ENCODE measurements at regions not wholly inside any gene's neighbourhood (a gene's known extent, or its start where the extent isn't known, plus 50 kb on each side); places are given as distances from the start of the nearest gene placed in this dataset.
"Not testable (repeated sequence)": the region's sequence is repeated elsewhere in the genome, so short reads cannot be mapped to it uniquely, and the experiment has no call there.

- DNase-seq = no peak
Observed at GRCh38 chr1:81187635-81188034, 613.1 kb upstream of the ADGRL2 start.

DNA sequence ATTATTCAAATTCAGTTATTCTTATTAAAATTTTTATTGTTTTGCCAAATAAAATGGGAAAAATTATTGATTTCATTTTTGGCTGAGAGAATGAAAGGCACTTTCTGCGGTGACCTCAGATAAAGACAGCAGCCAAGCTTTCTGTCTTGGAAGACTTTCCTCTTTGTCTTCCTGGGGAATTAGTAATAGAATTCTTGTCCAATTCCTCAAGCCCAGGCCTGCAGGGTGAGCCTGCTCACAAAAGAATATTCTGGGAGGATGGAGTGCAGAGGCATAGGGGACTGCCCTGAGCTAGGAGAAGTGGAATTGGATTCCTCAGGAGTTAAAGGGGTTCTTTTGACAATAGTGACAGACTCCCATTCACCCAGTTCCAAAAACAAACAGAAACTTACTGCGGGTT is 614.5 kb upstream of the ADGRL2 start:
- no peak for DNase-seq

DNA sequence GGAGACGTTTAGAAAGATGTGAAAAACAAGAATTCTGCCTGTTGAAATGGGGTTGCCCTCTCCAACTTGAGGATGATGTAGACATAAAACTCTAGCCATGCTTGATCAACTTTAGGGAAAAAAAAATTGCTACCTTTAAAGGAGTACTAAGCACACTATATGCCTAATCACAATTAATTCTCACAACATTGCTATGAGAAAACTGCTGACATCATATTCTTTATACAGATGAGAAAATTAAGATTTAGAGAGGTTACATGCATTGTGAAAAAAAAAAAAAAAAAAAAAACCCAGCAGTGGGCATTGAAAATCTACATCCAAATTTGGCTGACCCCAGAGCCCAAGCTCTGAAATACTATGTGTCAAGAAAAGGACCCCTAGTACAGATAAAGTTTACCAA is 617.2 kb upstream of the ADGRL2 start:
- DNase-seq = no peak

- no peak for DNase-seq
Observed at GRCh38 chr1:81183051-81183450, 617.7 kb upstream of the ADGRL2 start.

- no peak for DNase-seq
Observed at GRCh38 chr1:81179242-81179641, 621.5 kb upstream of the ADGRL2 start.

GRCh38 chr1:81178431-81179093 is 622.2 kb upstream of the ADGRL2 start:
- DNase-seq = not testable (repeated sequence)

DNA sequence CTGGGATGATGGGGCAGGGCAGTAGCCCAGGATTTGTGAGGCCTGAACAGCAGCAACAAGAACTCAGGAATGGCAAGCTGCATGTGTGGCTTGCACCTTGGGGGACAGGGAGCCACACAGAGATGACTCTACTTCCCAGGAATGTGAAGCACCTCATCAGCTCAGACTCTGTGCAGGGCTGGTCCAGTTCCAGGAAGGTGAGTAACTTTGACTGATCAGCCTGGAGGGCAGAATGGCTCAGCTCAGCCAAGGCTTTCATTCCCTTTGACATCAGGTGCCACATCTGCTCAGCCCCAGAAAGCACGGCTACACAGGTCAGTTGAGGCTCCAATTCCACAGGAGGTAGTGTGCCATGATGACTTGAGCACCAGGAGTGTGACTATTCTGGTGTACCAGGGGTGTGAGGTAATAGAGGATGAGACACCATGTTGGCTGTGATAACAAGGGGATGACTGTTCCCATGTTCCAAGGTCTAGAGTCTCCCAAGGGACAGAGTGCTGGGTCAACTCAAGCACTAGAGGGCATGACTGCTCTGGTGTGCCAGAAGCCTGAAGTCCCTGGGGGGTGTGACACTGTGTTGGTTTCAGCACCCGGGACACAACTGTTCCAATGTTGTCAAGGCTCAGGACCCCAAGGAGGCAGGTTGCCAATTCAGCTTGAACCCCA is 625.8 kb upstream of the ADGRL2 start:
- no peak for DNase-seq

DNA sequence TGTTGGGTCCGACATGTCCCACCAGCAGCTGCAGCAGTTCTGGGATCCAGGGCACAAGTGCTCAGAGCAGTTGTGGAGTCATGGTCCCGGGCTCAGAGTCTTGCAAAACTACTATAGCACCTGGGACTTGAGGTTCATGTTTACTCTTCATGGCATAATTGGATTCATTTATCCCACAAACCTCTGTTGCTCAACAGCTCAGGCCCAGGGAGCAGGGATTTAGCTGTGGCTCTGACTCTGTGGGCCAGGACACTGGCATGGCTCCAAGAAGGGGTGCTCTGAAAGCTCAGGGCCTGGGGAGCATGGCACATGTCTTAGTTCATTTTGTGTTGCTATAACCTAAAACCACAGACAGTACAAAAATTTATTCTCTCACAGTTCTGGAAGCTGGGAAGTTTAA is 626.7 kb upstream of the ADGRL2 start:
- DNase-seq = no peak

DNA sequence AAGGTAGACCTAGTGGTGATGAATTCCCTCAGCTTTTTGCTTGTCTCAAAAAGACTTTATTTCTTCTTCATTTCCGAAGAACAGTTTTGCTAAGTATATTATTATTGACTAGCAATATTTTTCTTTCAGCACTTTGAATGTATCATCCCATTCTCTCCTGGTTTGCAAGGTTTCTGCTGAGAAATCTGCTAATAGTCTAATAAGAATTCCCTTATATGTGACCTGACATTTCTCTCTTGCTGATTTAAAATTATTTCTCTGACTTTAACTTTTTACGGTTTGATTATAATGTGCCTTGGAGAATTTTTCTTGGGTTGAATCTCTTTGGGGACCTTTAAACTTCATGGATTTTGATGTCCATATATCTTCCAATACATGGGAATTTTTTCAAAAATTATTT is 628.3 kb upstream of the ADGRL2 start:
- DNase-seq = no peak

DNA sequence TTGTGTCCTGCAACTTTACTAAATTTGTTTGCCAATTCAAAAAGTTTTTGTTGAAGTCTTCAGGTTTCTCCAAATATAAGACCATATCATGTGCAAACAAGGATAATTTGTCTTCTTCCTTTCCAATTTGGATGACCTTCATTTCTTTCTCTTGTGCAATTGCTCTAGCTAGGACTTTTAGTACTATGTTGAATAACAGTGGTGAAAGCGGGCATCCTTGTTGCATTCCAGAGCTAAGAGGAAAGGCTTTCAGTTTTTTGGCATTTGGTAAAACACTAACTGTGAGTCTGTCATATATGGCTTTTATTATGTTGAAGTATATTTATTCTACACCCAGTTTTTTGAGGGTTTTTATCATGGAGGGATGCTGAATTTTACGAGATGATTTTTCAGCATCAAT is 630.0 kb upstream of the ADGRL2 start:
- DNase-seq = no peak

DNA sequence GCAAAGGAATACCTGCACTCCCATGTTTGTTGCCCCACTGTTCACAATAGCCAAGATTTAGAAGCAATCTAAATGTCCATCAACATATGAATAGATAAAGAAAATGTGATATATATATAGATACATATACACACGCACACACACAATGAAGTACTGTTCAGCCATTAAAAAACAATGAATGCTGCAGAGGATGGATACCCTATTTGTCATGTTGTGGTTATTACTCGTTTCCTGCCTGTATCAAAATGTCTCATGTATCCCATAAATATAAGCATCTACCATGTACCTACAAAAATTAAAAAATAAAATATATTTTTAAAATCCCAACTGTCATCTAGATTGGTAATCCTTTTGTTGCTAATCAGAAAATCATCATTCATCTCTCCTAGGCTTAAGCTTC is 634.8 kb upstream of the ADGRL2 start:
- no peak for DNase-seq

DNA sequence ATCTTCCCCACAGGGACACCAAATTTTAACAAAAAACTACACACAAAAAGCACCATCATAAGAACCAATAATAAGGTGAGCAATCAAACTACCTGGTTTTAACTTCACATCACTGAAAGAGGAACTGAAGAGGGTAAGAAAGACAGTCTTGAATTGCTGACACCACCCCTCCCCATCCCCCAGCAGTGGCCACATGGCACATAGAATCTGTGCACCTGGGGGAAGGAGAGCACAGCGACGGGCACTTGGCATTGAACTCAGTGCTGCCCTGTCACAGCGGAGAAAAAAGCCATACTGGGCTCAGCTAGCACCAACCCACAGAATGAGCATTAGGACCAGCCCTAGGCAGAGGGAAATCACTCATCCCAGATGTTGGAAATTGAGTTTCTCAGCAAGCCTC is 640.0 kb upstream of the ADGRL2 start:
- DNase-seq = no peak

DNA sequence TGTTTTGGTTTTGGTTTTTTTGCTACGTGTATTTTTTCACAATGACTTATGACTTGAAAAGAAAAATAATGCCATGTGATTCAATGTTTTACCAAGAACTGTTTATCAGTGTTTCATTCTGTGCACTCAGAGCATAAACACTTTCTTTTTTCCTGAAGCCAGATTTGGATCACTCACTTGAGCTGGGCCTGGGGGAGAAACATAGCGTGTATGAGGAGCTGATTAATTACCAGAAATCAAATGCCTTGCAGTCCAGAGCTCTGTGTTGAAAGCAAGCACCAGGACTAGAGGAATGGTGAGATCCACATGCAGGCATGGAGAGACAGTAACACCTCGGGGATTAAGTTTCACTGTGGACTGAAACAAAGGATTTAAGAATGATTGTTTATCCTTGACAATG is 642.1 kb upstream of the ADGRL2 start:
- no peak for DNase-seq

GRCh38 chr1:81157686-81158085 is 643.0 kb upstream of the ADGRL2 start:
- DNase-seq = no peak

DNA sequence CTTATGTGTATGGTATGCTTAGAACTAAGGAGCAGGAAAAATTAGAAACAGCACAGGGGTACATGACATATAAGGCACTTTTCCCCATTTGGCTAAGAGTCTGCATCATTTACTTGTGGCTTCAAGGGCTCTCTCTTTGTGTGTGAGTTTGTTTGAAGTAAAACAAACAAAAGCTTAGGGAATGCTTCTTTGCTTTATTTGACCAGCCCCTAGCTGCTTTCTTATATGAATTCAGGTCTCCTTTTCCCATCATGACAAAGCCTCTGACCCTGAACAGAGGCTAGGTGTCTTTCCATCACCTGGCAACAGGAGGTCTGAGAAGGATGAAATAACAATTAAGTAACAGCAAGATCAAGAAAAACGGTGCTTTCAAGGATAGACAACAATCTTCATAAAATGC is 643.8 kb upstream of the ADGRL2 start:
- DNase-seq = no peak

DNA sequence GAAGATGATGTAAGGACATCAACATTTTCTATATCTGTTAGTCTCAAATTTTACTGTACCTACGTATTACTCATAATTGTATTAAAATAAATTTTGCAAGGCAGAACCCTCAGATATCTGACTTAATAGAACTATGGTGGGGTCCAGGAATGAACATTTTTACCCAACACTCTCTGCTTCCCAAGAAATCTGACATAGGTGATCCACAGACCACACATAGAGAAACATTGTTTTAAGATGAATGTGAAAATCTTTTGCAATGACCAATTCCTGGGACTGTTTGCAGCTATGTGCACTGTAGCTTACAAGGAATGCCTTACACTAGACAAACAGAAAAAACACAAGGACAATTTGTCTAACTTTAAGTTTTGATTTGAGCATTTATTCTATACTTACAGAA is 645.6 kb upstream of the ADGRL2 start:
- DNase-seq = no peak

GRCh38 chr1:81151206-81151605 is 649.5 kb upstream of the ADGRL2 start:
- DNase-seq = no peak

DNA sequence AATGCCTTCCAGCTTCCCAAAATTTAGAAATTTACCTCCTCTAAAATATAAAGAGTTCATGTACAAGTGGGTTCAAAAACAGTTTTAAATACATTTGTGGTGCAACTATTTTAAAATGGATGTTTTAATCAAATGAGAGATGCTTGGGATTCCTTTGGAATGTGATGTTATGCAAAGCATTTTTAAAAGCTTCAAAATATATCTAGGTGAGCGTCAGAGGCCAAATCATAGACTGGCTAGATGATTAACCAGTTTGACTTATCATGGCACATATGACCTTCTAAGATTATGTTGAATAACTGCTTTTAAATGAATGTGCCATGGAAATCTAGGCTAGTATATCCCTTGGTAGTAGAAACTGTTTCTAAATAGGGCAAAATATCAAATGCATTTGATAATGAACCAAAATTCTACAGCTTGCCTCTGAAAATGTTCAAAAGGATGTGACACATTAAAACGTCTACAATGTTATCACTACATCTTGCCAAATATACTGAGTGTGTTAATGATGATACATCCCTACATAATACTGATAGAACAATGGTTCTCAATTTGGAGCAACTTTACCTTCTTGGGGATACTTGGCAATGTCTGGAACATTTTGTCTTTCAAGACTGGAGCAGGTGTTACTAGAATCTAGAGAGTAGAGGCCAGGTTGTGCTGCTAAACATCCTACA is 650.9 kb upstream of the ADGRL2 start:
- DNase-seq = no peak

- DNase-seq = no peak
Observed at GRCh38 chr1:81144240-81144825, 656.4 kb upstream of the ADGRL2 start.

DNA sequence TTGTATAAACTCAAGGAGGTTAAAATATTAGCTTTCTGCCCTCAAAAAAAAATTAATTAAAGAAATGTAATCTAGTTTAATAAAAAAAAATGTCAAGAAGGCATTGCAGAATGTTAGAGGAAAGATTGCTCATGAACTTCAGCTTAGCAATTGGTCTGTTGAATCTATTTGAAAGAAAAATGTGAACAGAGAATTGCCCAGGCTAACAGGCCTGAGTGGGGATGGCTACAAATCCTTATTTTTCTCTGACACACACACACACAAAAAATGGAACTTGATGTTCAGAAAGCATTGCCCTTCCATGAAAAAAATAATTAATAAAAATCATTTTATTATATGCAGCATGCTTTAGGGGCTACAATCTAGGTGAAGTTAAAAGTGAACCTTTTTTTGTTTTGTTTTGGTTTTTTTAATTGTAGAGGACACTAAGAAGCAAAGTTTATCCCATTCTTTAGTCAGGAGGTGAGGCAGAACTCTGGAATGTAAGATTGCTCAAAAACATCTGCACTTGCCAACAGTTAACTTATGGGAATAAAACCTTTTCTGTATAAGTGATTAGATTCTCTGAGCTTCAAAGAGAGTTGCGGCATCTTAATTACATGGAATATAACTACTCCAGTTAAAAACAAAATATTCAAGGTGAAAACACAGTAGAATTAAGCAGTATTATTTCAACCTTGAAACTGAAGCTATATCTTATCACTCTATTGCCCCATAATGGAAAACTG is 658.5 kb upstream of the ADGRL2 start:
- DNase-seq = no peak

GRCh38 chr1:81135524-81135923 is 665.2 kb upstream of the ADGRL2 start:
- DNase-seq = no peak

DNA sequence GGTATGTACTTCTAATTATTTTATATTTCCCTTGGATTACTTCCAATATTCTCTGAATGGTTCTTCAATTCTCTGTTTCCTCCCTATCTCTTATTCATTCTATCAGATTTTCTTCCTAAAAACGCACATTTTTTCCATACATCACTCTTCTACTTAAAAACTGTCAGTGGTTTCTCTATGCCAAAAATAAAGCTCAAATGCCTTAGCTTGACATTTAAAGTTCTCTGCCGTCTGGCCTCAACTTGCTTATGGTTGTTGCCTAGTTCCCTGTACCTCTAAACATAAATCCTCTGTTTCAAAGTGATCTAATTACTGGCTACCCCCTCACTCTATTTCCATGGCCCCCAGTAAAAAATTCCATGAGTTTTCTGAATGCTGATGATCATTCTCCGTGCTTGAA is 671.0 kb upstream of the ADGRL2 start:
- DNase-seq = no peak

DNA sequence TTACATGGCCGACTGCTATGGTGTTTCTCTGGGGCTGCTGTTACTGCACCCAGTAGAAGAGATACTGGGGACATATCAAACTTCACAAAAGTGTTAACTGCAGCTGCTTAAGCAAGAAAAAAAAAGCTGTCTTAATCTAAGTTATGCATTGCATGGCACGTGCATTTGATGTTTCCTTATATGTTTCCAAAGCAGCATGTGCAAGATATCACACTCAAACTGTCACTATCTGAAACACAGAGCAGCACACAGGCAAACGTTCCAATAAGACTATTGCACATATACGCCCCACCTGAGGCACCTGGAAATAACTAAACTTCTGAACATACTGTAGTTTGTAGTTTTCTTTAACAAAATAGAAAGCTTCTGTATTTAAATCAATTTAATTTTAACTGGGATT is 671.4 kb upstream of the ADGRL2 start:
- DNase-seq = no peak
